Fibroblast of skin of left biceps (primary cell): ENCODE measurements at regions not wholly inside any gene's neighbourhood (a gene's known extent, or its start where the extent isn't known, plus 50 kb on each side); places are given as distances from the start of the nearest gene placed in this dataset.

ENCODE experiments used
- DNase-seq, 2 experiments: peaks; one replicate each; pipeline ENCODE4 v3.0.0-alpha.2; 2013; ENCODE audit warnings: low read depth in 2 of 2

DNA sequence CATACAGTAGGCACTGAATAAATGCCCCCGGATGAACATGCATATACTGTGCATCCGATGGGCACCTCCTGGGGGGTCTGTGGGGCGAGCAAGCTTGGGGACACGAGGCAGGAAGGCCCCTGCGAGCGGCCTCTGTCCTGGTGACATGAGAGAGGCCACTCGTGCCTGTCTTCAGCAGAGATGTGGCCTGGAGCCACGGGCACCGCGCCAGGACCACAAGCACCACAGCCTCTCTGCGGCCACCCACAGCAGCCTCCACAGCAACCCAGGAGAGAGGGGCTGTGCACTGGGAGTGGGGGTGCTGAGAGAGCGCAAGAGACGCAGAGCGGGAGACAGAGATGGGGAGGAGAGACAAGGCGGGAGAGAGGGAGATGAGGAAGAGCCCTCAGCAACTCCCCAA is 118.5 kb downstream of the RFLNA start:
- no peak for DNase-seq

DNA sequence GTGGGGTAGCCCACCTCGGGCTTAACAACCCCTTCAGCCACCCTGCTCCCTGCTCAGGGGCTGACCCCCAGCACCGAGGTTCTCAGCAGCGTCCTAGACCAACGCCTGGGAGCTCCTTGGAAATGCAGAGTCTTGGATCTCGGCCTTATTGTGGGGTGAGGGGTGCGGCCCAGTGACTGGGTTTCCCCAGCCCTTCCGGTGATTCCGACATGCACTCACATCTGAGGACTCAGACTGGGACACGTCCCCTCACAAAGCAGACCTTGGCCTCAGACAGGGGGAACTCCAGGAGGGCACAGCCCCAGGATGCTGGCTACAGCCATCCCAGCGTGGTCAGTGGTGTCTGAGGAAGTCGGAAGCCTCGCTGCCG is 117.7 kb downstream of the RFLNA start:
- DNase-seq = no peak

DNA sequence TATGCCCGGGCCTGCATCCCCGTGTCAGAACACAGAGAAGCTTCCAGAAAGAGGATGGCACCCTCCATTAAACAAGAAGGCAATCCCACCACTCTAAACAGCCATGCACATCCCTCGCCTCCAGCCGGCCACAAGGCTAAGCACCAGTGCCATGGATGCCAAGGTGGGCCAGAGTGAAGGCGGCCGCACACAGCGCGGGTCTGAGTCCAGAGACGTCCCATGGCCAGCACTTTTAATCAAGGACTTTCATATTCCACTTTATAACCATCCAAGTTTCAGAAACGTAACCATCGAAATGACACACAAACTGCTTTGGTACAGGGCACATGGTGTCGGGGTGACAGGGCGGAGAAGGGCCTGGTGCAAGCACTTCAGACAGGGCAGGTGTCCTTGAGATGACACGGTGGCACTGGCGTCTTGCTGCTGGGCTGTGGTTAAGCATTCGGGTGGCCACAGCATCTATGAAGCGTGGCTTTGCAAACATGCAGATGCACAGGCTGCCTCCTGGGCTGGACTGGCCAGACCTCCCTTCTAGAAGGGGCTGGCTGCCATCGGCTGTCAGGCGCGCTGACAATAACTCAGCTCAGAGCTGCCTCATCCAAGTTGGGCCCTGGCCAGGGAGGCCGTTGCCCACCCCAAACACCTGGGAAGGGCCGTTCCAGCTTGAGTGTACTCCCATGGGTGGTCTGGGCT is 117.2 kb downstream of the RFLNA start:
- DNase-seq = no peak

DNA sequence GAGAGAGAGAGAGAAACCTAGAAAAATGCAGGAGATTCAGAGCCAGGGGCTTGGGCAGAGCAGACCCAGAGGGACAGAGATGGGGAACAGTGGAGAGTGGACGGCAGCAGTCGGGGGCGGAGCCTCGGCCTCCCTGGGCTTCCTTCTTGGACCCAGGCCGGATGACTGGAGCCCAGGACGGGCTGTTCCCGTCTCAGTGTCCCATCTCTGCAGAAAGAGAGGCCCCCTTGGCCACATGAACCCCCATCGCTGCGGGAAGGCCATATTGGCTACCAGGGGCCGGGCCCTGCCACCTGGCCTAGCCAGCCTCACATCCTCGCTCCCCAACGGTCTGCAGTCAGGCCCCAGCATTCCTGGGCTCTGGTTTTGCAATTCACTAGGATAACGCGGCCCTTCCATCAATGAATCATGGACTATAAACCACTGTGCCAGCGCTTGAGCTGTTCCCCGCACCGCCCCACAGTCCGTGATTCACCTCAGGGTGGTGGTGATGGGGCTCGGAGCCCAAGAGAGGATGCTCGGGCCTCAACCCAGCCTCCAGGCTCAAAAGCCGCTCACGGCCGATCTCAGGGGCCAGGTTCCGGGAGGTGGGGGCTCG is 116.5 kb downstream of the RFLNA start:
- DNase-seq = peak; percentile 71 to 72

DNA sequence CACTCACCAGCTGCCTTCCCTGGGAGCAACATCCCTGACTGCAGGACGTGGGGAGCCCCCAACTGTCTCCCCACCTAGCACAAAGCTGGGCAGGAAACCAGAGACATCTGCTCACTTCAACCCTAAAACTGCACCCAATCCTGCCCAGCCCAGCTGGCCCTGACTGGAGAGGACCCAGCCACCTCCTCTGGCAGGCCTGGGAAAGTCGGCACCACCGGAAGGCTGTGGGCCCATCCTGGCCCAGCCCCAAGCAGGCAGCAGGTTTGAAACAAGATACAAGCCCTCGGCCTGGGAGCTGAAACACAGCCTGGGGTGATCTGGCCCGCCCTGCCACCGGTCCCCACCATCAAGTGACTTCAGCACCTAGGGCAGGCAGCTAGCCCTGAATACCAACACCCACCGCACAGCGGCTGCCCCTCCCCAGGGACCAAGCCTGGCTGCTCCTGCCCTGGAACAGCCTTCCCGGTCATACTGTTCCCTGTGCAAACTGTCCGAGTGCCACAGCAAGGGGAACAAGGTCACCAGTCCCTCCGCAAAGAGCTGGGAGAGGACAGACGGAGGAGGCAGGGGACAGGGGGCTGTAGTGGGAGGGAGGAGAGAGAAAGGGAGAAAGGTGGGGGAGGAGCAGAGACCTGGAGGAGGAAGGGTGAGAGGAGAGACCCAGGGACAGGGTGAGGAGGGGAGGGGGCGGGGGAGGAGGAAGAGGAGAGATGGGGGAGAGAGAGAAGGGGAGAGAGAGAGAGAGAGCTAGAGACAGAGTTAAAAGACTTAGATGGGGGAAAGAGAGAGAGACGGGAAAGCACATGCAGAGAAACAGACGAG is 115.7 kb downstream of the RFLNA start:
- no peak for DNase-seq

DNA sequence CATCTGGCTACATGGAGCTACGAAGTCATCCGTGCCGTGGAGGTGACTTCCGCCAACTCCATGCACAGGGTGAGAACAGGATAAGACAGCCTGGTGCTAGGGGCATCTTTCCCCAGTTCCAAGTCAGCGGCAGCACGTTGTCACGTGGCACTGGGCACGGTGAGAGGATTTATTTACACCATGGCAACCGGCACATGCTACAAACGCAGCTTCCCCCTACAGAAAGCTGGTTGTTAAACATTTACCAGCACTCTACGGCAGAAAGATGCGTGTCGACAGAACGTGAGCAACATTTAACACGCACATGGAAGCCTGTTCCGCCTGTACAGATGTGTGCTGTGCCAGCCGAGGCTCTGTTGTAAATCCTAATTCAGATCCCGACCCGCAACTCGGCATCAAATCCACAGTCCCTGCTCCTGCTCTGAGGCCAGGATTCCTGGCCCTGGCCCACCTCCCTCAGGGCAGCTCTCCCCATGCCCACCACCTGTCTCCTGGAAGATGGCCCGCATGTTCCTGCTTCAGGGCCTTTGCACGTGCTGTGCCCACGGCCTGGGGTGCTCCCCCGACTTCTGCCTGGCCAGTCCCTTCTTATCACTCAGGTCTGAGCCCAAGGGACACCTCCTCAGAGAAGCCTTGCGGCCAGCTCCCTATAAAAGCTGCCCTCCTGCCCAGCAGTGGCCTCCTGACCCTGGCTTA is 114.1 kb downstream of the RFLNA start:
- no peak for DNase-seq

DNA sequence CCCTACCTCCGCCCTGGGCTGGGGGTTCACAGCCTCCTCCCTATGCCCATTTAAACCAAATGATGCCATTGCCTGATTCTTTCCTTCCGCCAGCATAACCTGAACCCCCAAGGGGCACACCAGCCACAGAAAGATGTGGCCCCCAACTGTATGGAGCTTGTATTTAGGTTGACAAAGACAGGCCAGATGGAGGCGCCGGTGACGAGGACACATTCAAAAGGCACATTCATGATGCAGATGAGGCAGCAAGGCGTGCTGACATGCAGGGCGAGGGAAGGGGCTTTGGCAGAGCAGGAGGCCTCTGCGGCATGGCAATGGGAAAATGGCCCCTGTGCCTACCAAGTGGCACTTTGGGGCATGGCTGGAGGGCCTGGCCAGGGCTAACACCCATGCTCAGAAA is 112.2 kb downstream of the RFLNA start:
- DNase-seq = no peak

DNA sequence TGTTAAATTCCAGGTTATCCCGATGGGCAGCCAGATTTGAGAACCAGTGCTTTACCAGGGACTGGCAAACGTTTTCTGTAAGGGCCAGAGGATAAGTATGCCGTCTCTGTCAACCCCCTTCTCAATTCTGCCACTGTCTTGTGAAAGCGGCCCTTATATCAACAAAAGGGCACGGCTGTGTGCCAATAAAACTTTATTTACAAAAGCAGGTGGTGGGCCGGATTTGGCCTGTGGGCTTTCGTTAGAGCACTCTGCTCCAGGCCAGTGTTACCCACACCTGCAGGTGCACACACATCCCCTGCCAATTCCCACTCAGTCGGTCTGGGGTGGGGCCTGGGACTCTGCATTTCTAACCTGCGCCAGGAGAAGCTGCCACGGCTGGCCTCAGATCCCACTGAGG is 111.2 kb downstream of the RFLNA start:
- no peak for DNase-seq

DNA sequence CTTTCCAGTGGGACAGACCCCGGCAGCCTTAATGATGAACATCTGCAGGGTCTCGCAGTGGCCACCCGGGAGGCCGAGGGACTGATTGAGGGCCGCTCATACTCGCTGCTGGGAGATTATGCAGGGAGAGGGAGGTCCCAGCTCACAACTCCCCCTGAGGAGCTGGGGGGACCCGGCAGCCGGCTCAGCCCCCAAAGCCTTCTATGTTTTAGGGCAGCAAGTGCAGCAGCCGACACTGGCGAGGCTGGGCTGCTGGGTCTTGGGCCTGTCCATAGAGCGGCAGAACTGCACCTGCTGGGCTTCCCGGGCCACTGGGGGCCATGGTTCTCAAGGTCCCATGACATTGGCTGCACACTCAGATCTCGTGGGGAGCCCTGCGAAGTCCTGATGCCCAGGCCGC is 110.7 kb downstream of the RFLNA start:
- no peak for DNase-seq

DNA sequence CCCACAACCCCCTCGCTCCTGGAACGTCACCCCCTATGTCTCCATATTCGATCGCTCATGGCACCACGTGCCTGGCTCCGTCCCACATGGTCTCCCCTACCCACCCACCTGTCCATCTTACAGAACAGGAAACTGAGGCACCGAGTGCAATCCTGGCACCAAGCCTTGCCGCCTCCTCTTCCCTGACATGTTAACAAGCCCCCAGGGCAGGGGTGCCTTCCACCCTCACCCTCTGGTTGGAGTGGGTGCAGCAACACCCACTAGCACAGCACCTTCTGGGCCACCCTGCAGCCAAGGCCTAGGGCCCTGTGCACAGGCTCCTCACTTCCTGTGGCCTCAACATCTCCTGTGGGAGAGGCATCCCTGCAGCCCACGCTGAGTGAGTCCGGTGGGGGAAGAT is 110.3 kb downstream of the RFLNA start:
- no peak for DNase-seq

DNA sequence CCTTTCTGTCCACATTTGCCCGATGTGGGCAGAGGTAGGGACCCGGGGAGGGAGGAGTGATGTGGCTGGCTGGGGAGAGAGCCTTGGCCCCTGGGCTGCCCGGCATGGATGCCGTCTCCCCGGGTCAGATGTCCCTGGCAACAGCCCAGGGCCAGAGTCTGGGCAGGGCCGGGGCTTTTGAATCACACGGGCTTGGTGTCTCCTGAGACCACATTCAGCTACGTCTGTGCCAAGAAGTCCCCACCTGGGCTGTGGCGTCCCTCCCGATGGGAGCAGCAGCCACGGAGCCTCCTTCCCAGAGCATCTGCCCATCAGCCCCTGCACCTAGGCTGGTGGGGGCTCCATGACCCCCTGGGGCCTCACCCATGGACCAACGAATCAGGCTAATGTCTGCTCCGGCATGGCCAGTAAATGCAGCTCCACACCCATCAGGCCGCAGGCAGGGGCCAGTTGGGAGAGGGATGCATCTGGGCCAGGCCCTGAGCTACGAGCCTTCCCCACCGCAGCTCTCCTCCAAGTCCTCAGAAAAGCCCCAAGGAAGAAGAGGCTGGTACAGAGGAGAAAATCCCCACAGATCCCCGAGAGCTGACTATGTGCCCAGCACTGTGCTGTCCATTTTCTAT is 109.4 kb downstream of the RFLNA start:
- DNase-seq = no peak

DNA sequence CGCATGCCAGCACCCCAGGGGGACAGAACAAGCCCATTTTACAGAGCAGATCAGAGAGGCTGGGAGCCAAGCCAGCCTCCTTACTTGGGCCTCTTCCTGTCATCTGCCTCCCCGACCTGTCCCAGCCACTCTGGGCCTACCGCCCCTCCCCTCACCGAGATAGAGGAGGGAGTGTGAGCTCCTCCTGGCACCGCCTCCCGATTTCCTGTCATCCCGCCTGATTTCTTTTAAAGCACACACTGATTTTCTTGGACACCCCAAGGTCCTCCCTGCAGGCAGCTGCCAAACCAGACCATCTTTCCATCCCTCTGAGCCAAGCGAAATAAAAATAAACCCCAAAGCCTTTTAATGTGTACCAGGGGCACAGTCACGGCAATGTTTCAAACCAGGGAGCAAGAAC is 108.4 kb downstream of the RFLNA start:
- DNase-seq = no peak

DNA sequence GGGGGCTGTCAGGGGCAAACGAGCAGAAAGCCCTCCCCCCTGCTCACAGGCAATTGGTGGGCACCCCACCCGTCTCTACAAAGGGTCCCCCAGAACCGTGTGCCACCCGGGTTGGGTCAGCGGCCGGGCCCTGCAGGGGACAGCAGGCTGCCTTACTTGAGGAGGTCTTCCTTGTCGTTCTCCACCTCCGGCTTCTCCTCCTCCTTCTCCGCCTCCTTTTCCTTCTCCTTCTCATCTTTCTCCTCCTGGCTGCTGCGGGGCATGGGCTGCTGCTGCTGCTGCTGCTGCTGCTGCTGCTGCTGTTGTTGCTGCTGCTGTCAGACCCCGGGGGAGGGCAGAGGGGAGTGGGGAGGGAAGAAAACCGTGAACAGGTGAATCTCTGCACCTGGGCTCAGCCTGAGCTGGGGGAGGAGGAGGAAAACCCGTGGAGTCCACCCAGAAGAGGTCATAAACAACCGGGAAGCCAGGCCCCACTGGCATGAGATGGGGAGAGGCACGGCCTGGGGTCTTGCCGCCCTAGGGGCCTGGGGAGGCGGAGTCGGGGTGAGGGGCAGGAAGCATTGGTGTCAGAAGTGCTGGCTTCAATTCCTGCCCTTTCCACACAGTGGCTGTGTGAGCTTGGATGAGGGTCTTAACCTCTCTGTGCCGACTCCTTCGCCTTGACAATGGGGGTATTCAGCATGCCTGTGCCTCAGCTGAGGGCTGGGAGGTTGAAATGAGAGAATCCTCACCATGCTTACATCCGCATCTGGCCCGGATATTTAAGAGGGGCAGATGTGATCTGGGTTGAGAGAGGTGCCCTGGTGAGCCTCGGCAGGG is 107.6 kb downstream of the RFLNA start:
- DNase-seq = no peak

DNA sequence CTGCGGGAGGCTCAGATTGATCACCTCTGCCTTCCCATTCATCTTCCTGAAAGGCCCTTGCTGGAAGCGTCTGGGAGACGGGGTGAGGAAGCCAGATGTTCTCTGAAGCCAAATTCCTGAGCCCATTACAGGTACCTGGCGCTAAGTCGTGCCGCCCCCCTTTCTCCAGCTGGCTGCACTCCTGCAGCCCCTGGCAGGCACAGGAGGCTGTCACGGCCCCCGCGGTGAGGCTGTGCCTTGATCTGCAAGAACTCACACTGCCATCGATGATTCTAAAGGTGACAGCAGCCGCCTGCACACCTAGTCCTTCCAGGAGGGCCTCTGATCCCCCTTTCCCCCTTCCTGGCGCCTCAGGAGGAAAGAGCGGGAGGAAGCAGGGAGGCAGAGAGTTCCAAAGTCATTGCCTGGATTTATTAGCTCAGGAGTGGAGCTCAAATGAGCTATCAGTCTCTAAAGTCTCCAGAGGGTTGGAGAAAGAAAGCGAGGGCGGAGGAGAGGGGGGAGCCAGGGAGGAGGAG is 106.9 kb downstream of the RFLNA start:
- no peak for DNase-seq

DNA sequence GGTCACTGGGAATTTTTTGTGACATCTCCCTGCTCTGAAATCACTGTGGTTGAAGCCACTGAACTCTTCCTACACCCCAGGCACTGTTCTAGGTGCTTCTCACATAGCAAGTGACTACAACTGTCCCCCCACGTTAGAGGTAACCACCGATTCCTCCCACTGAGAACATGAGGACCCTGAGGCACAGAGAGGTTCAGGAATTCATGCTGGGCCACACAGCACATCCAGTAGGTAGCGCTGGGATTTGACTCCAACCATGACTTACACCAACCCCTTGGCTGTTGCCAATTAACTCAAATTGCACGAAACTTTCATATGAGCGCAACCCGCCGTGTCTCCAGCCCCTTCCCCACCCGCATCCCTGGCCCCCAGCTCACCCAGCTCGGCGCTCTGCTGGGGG is 105.2 kb downstream of the RFLNA start:
- no peak for DNase-seq

DNA sequence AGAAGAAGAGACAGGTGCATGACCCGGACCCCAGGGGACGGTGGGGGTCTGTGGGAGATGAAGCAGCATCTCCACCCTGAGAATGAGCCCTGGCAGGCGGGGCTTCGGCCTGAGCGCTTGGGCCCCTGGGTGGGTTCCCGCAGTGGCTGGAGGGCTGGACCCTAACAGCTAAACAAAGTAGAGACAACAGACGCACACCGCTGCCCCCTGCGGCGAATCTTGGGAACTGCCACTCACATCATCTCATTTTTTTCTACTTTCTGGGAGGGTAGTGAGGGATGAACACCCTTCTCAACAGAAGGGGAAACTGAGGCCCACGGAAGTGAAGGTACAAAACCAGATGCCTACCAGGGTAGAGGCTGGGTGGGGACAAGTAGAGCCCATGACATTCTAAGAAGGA is 104.7 kb downstream of the RFLNA start:
- no peak for DNase-seq

DNA sequence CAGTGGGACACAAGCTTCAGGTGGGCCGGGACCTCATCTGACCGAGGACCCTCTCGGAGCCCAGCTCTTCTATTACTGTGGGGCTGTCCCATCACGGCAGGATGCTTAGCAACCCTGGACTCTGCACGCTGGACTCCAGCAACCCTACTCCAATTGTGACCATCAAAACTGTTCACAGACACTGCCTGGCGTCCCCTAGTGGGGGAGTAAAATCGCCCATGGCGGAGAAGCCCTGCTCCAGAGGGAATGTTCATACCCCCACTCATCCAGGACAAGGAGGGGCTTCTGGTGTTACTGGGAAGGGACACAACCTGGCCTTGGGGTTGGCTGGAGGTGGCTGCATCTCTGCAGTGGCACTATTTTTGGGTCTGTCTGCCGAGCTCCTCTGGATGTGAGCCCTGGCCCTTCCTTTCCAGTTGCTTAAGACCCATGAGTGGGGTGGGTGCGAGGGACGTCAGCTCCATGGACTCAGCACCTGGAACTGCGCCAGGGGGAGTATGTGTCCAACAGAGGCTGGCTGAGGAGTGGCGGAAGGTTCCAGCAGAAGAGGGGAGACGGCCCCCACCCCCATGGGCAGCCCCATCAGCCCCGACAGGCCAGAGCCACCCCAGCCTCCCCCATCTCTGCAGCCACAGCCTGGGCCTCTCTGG is 103.8 kb downstream of the RFLNA start:
- DNase-seq = no peak

DNA sequence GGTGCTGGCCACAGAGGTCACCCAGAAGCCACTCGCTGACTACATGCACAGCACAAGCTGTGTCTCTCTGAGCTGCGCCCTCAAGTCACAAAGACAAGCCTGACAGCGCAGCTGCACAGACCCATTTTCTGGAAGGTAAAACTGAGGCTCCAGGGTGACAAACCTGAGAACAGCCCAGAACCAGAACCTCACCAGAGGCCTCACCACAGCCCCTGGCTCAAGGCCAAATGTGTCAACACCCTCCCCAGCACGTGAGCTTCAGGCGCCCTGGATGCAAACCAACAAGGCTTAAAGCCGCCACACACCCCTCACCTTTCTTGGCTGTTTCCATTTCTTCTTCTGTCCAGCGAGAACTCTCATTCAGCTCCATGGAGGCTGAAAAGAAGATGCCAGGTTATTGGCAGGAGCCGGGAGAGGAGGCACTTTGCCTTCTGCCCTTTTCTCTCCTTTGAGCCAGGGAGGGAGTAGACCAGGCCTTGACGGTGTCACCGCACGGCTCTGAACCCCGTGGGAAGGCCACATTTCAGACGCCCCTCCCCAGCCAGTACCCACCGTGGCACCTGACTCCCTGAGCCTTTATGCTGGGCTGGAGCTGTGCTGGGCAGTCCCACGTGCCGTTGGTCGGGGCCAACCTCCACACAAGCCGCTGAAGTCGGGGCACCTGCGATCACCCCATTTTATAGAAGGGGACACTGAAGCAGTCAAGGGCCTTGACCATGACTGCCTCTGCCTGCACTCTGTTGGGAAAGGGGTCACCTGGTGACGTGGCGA is 103.1 kb downstream of the RFLNA start:
- DNase-seq = no peak

DNA sequence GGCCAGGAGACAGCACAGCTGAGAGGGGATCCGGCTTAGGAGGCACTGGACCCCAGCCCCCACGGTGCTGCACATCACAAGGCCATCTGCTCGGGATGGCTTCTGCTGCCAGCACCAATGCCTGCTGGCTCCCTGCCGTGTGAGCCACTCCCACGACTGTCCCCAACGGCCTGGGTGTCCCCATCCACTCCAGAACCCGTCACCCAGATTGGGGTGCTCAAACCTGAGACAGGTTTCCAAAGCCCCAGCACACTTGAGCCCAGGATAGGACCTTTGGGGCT is 102.4 kb downstream of the RFLNA start:
- DNase-seq = no peak
